AG09319 (cell line): ENCODE measurements at regions not wholly inside any gene's neighbourhood (a gene's known extent, or its start where the extent isn't known, plus 50 kb on each side); places are given as distances from the start of the nearest gene placed in this dataset.

Source experiments
- DNase-seq: peaks from one replicate; pipeline ENCODE4 v3.0.0-alpha.2; 2010; ENCODE audit warnings: low read depth; ENCODE audit errors: extremely low read depth
- TF ChIP-seq, protein P1 (sequence below): IDR thresholded peaks from 2 replicates; pipeline ENCODE4 v1.5.1; 2011; ENCODE audit warnings: low read depth, mild to moderate bottlenecking, inconsistent platforms, low read length, moderate library complexity

DNA sequence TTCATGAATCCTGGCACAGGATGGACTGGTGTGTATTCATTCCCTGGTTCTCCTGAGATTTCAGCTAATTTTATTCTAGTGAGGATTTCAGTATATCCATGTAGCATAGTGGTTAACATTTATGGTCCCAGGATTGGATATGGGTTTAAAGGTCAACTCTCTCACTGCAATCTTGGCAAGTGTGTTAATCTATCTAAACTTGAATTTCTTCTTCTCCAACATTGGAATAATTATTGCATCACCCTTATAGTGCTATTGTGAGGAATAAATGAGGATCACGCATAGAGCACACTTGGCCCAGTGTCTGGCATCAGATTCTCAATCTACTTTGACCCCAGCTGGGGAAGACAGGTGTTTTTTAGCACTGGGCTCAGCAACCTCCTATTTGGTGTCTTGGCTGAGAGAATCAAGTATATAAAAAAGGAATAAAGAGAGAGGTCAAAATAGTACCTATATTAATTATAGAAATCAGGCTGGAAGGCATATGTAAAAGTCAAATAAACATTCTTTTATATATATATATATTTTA is 531.2 kb upstream of the ATP2B1 start:
- TF ChIP-seq, protein P1, sequence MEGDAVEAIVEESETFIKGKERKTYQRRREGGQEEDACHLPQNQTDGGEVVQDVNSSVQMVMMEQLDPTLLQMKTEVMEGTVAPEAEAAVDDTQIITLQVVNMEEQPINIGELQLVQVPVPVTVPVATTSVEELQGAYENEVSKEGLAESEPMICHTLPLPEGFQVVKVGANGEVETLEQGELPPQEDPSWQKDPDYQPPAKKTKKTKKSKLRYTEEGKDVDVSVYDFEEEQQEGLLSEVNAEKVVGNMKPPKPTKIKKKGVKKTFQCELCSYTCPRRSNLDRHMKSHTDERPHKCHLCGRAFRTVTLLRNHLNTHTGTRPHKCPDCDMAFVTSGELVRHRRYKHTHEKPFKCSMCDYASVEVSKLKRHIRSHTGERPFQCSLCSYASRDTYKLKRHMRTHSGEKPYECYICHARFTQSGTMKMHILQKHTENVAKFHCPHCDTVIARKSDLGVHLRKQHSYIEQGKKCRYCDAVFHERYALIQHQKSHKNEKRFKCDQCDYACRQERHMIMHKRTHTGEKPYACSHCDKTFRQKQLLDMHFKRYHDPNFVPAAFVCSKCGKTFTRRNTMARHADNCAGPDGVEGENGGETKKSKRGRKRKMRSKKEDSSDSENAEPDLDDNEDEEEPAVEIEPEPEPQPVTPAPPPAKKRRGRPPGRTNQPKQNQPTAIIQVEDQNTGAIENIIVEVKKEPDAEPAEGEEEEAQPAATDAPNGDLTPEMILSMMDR: no peak
- DNase-seq: no peak

DNA sequence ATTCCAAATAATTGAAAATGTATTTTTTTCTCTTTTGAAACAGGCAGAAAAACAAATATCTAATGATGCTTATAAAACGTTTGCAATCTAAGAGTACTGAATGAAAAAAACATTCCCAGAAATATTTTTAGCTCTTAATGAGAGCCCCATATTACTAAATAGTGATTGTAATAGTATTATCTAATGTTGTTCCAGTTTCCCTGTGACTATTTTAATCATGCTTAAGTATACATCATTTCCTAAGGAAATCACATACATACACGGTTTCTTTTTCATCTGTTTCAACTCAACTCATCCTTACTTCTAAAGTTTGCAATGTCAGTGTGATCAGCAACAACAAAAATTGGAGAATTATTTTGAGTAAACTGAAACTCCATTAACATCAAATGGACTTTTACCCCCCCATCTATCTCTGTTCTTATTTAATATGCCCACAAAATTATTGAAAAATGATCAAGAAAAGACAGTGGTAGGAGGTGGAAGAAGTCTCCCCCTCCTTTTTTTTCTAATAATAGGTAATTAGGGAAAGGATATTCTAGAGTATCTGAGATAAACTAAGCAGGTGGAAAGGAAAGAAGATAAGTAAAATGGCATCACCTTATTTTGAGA is 530.1 kb upstream of the ATP2B1 start:
- TF ChIP-seq, protein P1: no peak
- no peak for DNase-seq

DNA sequence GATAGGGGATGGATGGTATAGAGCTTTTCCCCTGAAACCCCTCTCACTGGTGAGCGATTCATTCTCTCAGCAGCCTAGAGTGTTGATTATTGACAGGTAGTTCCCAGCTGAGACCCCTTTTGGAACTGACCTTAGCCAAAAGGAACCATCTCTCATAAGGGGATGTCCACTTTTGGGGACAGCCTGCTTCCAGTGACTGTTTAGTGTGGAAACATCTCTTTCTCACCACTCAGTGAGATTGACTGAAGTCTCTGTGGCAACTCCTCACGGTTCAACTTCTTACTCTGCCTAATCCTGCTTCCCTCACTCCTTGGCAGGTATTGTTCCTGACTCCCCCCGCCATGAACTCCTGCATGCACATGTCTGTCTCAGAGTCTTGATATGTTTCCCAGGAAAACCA is 529.2 kb upstream of the ATP2B1 start:
- TF ChIP-seq, protein P1: no peak

DNA sequence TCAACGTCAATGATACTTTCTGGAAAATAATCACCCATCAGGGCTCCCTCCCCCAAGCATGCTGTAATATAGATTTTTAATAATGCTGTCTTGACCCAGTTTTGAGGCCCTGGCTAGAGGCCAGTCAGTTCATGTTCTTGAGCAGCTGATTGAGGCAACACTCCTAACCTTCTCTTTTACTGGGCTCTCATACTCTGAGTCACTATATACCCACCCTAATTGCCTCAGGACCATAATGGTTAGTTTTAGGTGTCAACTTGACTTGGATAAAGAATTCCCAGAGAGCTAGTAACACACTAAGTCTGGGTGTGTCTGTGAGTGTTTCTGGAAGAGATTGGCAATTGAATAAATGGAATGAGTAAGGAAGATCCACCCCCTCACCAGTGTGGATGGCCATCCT is 527.0 kb upstream of the ATP2B1 start:
- DNase-seq: no peak
- TF ChIP-seq, protein P1: no peak

More for the DNA sequence above, 529.2 kb upstream of the ATP2B1 start:
- no peak for DNase-seq

DNA sequence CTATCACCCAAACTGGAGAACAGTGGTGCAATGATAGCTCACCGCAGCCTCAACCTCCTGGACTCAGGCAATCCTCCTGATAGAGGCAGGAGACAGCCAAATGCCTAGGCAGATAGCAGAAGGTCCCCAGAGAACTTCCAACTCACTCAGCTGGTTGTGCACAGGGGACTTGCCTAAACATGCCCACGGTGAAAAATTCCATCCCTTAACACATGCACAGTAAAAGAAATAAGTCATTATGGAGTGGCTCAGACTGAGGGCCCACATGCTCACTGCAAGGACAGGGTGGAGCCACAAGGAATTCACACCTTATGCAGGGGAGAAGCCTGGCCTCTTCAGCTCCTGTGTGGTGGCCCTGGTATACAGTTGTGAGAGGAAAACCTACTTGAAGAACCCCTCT is 525.8 kb upstream of the ATP2B1 start:
- TF ChIP-seq, protein P1: no peak
- DNase-seq: no peak

DNA sequence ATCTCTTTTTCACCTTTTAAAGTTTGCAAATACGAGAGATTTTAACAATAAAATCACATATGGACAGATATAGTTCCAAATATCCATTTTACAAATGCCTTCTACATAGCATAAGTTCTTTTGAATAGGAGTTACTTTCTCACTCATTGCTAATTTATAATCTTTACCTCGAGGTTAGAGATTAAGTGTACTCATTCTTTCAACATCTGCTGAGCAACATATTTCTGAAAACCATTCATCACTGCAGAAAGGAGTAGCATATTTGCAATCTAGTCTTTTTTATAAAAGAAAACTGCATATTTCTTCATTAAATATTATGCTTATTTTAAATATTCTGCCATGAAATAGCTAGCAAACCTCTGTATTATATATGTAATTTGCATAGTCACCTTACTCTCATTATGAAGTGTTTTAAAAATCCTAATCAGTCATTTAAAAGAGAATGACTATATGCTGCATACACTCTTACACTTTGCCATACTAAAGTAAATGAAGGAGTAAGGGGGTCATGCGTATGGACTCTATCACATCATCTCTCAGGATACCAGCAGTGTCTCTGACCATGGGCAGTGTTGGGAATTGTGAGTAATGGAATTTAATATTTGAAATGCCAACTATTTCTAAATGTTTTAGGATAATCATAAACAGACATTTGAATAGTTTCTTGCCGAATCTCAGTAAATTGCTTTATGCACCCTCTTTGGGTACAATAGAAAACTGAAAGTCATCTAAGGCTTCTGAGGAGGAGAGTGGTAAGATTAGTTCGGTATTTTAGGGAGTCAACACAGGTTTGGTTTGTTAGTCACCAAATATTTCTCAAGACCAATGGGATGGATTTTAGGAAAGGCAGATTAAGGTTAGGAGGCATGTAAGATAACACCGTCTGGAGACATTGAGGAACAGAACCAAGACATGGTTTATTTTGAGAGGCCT is 524.8 kb upstream of the ATP2B1 start:
- DNase-seq: no peak
- TF ChIP-seq, protein P1: no peak
